GM12874 (cell line): ENCODE measurements at regions not wholly inside any gene's neighbourhood (a gene's known extent, or its start where the extent isn't known, plus 50 kb on each side); places are given as distances from the start of the nearest gene placed in this dataset.

ENCODE experiments used
- TF ChIP-seq, protein P1 (sequence below): IDR thresholded peaks from 2 replicates; pipeline ENCODE4 v1.5.1; 2011; ENCODE audit warnings: low read depth, mild to moderate bottlenecking, control low read depth, low read length, moderate library complexity; ENCODE audit not compliant: insufficient read depth

DNA sequence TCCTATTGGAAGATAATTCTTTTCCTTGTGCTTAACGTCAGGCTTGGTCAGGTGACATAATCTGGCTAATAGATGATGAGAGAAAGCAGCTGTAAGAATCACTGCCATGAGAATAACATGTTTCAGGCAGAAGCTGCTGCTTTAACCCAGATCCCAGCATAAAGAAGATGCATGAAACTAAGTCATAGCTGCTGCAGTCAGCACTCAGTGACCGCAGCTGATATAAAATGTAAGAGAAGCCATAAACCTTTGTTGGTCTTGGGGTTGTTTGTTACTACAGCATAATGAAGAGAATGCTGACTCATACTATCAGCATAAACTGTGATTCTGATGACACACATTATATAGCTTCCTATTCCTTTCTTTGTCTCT is 274.3 kb upstream of the TRIB2 start:
- TF ChIP-seq, protein P1, sequence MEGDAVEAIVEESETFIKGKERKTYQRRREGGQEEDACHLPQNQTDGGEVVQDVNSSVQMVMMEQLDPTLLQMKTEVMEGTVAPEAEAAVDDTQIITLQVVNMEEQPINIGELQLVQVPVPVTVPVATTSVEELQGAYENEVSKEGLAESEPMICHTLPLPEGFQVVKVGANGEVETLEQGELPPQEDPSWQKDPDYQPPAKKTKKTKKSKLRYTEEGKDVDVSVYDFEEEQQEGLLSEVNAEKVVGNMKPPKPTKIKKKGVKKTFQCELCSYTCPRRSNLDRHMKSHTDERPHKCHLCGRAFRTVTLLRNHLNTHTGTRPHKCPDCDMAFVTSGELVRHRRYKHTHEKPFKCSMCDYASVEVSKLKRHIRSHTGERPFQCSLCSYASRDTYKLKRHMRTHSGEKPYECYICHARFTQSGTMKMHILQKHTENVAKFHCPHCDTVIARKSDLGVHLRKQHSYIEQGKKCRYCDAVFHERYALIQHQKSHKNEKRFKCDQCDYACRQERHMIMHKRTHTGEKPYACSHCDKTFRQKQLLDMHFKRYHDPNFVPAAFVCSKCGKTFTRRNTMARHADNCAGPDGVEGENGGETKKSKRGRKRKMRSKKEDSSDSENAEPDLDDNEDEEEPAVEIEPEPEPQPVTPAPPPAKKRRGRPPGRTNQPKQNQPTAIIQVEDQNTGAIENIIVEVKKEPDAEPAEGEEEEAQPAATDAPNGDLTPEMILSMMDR, result no peak

DNA sequence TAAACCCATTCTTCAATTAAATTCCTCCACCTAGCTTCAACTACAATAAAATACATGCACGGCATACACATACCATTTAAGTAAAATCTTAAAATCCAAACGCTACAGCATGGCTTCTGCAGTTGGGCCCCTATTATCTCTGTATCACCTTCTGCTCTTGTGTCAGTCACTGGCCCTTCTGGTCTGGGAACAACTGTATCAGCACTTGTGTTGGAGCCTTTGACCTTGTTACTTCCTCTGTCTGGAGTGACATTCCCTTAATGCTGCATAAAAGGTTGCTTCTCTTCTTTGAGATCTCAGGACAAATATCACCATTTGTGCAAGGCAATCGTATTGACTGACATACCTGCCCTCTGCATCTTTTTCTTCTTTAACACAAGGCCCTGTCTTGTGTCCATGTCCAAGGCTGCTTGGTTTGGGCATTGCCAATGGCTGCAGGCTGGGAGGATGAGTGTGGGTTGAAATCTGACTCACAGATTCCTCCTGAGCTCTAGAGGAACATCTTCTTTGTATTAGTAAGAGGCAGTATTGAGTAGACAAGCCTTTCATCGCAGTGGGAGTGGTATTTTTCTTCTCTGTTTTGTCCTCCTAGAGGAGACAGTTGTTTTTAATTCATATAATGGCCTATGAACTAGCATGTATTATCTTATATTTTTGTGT is 267.8 kb upstream of the TRIB2 start:
- TF ChIP-seq, protein P1, result no peak

DNA sequence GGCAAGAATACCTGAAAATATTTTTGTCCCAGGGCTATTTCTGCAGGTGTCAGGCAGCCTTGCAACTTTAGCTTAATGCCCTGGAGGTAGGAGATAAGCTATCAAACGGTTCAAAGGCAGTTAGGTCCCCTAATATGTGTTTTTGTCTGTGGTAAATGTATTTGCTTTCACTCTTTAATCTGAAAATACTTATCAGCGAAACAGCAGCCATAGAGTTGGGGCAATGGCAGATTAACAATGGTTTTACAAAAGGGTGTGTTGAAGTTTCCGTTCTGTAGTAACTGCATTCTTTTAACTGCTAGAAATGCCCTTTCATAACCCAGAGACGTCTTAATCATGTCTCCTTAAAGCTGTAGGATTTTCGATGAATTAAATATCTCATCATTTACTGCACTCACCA is 265.0 kb upstream of the TRIB2 start:
- TF ChIP-seq, protein P1, result no peak

DNA sequence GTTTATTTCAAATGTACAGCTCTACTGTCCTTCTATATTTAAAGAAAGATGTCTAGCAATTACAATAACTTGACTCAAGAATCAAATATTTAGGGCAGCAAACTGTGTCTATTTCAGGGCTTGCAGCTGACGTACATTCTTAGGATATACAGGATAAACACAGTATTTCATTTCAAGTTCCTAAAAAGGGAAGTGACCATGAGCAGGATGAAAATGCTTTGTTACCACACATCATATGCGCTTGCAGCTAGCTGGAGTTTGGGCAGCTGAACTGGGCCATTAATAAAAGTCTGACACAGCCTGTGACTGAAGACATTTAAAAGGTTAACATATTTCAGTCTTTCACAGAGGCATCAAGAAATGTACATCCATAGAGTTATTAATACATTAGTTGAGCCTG is 264.6 kb upstream of the TRIB2 start:
- TF ChIP-seq, protein P1, result no peak

DNA sequence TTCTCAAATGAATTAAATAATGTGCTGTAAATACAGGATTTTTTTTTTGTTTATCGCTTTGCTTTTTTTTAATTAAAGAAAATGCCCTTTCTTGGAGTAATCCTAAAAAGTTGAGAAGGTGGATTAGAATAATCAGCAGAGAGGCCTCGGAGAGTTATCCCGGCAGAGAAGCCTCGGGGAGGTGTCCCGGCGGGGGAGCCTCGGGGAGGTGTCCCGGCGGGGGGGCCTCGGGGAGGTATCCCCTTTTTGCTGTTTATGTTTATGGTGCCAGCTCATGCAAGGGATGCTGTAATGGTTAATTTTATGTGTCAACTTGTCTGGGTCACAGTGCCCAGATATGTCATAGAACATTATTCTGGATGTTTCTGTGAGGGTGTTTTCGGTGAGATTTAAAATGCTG is 263.0 kb upstream of the TRIB2 start:
- TF ChIP-seq, protein P1, result no peak

DNA sequence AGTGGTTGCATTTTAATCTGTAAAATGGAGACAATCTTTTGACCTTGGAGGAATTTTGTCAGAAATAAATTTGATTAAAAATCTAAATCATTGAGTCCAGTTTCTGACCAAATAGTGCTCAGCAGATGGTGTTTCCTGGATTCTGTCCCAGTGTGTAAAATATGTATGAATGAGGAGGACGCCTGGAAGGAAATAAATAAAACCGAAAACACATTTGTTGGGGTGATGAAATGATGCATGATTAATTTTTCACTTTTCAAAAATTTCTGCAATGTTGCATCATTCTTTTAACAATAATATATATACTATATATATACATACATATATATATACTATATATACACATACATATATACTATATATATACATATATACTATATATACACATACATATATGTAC is 261.1 kb upstream of the TRIB2 start:
- TF ChIP-seq, protein P1, result no peak

DNA sequence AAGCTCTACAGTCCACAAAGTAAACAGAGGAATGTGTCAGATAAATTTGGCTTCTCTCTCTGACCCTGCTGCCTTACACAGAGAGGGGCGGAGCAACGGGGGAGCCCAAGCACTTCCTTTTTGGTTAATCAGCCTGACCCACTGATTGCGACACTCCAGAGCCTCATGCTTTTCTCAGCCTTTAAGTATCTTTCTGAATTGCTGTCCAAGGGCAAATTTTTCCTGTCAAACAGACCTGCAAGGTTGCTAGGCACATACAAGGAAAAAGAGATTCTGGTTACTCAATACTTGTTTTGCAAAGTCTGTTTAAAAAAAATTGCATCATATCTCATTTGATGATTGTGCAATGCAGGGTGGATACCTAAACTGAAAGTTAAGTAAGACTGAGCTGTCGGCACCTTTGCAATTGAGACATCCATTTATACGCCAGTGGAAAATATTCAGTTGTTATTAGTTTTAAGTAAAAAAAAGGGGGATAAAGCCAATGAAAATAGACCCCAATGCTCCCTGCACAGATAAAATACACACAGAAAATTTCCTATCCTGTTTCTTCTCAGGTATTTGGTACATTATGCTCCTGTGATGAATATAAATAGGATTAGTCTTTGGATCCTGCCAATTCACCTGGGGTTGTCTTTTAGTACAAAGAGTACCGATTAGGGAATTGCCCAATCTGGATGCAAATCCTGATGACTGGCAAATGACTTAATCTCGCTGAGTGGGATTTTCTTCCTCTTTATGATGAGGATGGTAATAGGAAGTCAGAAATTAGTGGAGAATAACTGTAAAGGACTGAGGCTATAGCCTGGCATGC is 260.2 kb upstream of the TRIB2 start:
- TF ChIP-seq, protein P1, result no peak
